Inferior parietal cortex (tissue), 1 donor: ENCODE measurements at regions not wholly inside any gene's neighbourhood (a gene's known extent, or its start where the extent isn't known, plus 50 kb on each side); places are given as distances from the start of the nearest gene placed in this dataset.
"Not testable (repeated sequence)": the region's sequence is repeated elsewhere in the genome, so short reads cannot be mapped to it uniquely, and the experiment has no call there.

Experiments
- DNase-seq: peaks from one replicate; pipeline ENCODE4 v3.0.0-alpha.2; 2016; ENCODE audit errors: extremely low spot score

DNA sequence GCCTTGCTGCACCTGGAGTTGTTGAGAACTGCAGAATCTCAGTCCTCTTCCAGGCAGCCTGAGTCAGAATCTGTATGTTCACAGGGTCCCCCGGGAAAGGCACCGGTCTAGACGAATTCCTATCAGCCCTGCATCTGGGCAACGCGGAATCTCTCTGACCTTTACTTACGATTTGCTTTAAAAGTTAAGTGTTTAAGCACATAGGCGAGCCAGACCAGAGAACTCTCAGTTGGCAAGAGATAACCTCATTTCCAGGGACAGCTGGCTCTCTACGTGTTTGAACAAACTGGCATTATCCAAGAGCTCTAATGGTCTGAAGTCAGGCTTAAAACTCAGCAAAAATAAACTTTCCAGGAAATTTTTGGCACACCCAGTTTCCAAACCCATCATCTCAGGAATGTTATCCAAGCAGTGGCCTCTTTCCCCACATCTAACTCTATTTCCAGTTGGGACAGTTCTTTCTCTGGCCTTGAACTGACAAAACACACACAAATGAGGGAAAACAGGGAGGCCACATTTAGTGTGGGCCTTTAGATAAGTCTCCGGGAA is 53.4 kb downstream of the HES1 start:
- no peak for DNase-seq

DNA sequence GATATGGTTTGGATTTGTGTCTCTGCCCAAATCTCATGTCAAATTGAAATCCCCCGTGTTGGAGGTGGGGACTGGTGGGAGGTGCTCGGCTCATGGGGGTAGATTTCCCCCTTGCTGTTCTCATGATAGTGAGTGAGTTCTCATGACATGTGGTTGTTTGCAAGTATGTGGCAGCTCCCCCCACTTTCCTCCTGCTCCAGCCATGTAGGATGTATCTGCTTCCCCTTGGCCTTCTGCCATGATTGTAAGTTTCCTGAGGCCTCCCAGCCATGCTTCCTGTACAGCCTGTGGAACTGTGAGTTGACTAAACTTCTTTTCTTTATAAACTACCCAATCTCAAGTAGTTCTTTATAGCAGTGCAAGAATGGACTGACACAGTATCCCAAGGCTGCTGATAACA is 55.9 kb downstream of the HES1 start:
- not testable (repeated sequence) for DNase-seq

DNA sequence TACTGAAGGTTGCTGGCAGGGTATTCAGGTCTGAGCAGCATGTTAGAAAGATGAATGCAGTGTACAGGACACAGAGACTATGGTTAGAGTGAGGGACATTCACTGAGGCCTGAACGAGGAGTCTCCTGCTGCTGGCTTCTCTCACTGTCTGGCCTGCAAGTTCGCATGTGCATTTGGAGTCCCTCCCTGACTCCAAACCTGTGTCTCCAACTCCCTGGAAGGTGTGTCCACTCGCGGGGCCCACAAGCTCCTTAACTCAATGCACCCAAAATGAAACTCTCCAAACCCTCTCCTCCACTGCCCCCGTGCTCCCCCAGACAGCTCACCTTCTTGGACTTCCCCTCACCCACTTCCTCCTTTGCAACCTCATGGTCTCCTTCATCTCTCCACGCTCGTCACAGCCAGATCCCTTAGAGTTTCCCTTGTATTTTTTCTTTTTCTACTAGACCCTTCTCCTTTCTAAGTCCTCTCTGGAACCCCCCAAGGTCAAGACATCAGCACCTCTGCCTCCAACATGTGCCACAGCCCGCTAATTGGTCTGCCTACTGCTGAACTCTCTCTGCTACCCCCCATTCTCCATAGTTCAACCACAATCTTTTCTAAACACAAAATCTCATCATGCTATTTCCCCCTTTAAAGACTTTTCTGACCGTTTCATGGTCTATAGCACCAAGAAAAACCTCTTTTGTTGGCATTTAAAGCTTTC is 58.3 kb downstream of the HES1 start:
- DNase-seq: no peak

DNA sequence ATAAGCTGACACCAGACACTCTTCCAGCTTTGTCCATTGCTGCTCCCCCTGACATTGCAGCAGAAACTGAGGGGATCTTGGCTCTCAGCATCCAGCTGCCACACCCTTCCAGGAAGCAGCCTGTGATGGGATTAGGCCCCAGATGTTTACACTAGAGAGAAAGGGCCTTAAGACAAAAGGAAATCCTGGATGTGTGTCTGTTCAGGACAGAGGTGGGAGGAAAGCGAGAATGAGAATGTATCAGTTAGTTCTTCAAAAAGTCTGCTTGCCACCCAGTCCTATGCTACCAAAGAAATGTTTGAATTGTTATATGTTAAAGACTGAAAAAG is 58.8 kb downstream of the HES1 start:
- DNase-seq: no peak

DNA sequence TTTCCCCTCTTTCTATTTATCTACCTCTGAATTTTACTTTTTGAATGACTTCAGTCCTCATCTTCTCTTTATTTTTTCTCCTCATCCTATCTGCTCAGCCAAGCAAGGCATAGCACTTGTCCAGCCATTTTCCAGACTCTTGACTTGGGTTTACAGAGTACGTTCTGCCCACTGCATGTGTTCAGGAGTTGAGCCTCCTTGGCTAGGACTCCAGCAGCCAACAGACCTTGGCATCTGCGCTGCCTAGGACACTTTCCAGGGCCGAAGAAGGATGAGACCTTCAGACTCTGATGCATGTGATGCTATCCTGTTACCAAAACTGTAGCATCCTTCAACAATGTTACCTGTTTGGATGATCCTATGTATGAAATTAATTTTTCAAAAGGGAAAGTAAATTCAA is 59.7 kb downstream of the HES1 start:
- no peak for DNase-seq

DNA sequence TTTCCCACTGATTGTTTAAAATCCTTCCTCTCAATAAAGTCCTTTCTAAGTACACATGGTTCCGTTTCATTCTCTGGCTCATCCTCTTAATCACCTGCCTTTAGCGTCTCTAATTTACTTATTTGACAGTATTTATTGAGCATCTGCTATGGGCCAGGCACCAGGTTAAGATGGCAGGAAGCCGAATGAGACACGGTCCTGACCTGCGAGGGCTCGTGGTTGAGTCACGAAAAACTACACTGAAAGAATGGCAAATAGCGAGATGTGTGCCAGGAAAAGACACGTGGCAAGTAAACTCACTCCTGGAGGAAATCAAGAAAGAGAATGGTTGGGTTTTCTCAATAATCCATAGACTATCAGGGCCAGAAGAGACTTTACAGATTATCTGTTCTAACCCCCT is 60.9 kb downstream of the HES1 start:
- no peak for DNase-seq

DNA sequence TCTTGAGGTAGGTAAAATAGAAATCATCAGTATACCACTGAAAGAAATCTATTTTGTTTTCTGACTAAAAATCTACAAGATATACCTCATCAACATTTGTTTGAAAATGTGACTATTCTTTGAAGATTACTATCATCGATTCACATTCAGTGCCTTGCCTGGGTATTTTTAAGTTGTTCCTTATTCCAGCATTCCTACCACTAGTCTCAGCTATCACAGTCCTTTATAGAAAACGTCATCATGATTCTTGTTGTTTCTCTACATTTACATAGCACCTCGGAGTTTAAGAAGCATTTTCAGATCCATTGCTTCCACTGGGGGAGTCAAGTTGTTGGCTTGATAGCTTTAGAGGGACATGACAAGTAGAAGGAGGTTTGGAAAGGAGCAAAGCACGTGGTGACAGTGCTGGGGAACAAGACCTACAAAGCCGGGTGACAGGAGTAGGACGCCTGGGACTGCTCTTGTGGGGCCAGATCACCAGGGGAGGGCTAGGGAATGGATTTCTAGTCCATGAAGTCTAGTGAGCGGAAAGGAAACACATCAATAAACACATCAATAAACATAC is 61.5 kb downstream of the HES1 start:
- no peak for DNase-seq

DNA sequence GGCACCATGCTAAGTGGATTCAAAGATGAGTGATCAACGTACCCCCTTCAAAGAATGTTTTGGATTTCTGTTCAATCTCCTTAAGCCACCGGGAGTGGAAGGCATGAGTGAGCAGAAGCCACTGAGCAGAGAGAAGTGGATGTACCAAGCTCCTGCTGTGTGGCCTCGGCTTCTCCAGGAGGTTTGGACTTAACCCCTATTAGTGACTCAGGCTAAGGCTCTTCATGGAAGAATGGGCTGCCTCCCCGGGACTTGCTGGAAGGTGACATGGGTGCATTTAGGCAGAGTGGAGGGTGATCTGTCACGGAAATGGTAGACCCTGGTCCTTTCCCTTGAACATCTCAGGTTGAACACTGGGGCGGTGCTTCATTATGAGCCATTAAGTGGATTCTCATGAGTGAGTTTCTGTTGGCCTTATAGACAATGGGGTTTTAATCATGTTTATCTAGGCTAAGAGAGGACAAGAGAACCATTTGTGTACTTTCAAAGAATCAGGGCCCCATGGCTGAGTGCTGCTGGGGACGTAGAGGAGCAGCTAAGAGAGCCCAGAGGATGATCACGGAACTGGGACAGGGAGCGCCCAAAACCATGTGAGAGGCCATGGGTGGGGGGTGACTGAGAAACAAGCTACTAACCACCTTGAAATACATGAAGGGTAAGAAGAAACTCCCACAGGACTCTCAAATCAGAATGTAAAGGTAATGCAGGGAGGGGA is 62.2 kb downstream of the HES1 start:
- DNase-seq: no peak

DNA sequence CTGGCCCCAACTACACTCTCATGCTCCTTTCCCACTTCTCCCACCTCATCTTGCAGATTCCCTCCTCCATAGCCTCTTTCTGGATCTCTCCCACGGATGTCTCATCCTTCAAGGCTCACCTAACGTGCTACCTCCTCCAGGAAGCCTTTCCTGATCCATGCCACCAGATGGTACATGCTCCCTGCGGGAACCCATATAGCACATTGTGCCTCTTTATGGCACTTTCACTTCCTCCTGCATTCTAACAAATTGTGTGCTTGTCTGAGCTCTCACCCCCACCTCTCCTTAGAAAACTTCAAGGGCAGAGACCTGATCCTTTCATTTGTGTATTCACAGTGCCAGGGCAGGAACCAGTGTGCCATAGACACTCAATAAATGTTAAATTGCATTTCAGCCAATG is 63.0 kb downstream of the HES1 start:
- no peak for DNase-seq

DNA sequence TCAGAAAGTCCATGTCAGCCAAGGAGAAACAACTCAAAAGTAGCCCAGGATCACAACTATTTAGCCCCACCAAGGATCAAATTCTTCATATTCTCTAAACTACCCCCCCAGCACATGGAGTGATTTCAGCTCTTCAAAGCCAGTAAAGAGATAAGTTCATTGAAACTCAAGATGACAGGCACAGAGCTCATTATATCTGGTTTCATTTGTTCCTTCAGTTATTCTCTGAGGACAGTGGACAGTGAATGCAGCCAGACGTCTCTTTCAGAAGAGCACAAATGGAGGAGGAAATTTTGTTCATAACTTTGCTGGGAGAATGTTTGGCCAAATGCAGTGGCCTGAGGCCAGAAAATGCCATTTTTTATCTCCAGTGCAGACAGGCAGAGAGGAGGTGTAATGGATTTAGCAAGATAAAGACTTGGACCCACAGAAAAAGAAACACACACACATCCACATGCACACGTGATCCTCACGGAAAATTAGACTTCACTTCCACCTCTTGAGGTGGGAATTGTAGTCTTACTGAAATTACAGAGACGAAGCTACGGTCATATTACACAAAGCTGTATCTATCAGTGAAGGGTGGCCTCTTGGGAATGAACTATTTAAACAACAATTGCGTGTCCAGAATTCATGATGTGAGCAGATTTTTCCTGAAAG is 64.6 kb downstream of the HES1 start:
- DNase-seq: no peak

DNA sequence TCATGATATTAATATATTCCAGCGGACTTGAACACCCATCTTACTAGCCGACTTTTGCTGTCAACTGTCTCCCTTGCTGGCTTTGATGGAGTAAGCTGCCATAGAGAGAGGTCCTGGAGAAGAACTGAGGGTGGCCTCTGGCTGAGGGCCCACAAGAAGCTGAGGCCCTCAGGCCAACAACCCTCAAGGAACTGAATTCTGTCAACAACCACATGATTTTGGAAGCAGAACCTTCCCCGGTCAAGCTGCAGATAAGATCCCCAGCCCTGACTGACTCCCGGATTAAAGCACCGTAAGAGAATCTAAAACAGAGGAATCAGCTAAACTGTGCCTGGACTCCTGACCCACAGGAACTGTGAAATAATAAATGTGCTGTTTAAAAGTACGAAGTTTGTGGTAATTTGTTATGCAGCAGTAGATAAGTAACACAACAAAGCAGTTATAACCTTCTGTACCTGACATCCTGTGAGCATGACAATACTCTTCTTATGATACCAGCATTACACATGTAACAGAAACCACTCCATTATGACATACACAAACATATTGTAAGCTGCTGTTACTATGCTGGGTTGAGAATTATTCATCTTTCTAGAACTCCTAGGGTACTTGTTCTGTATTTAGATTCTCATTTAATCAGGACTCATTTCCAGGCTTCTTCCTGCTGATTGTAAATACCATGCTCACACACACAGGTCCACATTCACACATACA is 66.2 kb downstream of the HES1 start:
- DNase-seq: no peak

DNA sequence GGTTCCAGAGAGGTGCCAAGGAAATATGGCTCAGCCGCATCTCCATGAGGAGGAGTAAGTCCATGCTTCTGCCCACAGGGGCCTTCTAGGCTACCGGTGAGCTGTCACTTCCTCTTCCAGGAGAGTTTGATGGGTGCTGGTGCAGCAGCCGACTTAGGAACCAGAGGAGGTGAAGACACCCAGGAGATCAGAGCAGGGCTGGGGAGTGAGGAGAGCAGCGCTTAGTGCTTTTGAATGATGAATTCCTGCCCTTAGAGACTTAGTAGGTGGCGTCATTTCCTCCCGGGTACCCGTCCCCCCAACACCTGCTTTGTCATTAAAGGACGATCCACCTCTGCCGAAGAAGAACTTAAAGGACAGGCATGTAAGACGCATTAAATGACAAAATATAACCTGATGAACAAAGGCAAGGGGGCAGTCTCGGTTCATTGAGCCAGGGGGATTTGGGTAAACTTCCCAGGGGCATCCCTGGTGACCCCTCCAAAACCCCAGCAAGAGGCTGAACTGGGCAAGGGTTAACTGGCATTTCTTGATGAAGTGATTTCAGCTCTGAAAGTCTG is 67.6 kb downstream of the HES1 start:
- no peak for DNase-seq

DNA sequence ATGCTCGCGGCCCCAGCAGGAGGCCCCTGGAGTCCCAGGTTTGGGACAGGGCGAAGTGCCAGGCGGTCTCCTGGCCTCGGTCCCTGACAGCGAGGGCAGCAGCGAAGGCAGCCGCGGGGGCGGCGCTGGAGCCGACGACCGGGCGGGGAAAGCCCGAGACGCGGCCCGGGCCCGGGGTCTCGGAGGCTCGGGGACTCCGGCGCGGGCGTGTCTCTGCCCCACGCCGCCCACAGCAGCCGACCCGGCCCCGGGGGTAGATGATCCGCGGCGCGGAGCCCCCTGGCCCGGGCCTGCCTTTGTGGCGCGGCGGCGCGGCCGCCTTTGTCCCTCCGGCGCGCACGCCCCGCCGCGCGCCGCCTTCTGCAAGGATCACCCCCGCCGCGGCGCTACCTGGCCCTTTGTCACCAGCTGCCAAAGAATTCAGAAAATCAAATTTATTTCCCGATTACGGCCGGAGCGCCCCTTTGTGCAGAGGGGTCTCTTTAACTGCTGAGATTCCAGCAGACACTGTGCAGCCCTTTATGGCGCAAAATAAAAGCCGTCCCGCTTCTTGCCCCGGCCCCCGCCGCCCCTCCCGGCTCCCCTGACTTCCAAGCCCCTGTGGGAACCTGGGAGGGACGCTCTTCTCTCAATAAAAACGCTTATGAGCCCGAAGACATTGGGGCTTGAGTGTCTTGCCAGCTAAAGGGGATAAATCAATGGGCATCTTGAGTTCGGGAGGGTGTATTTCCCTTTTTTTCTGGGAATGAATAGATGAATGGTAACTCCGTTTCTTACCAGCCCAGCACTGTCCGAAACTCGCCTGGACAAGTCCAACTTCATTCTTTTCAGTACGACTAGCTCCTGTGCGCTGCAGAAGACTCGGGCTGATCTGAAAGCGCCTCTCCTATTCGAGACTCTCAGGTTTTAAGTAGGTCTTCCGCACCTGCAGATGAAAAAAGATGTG is 68.4 kb downstream of the HES1 start:
- no peak for DNase-seq

DNA sequence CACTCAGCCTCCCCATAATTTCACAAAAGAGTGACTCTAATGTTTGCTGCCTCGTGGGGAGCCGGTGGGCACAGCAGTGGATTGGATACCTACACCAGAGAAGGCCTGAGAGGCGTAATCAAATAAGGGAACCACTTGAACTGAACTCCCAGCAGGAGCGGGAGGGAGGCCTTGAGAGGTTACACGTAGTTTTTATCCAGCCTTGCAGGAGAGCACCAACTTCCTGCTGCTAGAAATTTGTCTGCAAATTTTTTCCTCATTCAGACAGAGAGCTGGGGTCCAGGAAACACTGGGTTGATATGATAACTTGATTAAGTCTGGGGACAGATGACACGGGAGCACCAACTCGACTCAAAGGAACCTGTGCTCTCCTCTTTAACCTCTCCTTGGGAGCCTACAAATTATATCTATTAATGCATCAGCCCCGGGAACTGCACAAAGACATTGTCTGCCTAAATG is 69.8 kb downstream of the HES1 start:
- DNase-seq: no peak

DNA sequence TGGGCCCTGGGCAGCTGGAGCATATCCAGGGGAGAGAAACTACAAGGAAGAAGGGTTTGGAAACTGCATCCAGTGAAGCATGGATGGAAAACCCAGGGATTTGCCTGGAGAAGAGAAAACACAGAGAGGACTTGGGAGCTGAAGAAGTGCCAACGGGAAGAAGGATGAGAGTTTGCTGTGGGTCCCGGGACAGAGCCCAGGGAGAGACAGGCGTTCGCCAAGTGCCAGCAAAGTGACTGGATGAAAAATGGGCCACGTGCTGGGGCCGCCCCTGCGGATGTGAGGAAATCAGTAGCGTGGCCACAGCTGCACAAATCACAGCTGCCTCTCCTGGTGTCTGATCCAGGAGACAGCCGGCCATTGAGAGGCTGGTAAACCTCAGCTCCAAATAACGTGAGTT is 70.4 kb downstream of the HES1 start:
- DNase-seq: no peak

DNA sequence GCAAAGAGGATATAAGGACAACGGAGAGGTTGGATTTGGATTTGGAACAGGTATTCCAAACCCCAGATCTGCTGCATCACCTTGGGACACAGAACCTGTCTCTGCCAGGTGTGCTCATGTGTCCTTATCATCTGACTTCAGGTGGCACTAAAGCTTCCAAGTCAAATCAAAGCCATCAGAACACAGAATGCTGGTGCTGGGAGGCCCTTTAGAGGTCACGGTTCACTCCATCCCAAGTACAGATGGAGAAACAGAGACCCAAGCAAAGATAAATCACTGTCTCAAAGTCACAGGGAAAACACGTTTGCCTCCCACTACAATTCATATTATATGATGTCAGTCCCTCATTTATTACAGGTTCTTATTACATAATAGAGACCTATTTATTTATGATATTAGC is 72.8 kb downstream of the HES1 start:
- no peak for DNase-seq

DNA sequence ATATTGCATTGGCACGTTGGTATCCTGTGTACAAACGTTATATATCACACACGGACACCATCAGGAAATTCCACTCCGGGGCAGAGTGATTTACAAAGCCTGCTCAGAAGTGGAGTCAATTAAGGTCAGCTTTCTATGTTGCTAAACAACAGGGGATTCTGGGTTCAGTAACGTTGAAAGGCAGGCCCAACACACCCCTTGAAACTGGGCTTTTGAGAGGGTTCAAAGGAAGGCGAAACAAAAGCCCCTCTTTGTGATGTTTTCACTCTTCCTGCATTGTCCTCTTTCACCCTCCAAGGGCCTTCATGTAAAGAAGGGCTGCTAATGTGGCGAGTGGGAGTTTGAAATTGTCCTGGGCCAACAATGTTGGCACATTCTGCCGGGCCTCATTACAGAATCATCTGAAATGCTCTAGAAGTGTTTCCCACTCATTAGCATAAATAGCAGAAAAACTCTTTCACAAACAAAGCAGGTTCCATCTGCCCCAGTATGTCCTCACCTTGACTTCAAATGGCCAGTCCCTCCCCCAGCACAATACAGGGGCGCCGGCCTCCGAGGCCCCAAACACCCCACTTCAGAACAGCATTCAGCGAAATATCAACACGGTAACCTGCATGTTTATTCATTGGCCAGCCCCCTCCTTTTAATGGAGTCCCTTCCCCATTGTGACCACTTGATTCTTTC is 76.4 kb downstream of the HES1 start:
- no peak for DNase-seq

DNA sequence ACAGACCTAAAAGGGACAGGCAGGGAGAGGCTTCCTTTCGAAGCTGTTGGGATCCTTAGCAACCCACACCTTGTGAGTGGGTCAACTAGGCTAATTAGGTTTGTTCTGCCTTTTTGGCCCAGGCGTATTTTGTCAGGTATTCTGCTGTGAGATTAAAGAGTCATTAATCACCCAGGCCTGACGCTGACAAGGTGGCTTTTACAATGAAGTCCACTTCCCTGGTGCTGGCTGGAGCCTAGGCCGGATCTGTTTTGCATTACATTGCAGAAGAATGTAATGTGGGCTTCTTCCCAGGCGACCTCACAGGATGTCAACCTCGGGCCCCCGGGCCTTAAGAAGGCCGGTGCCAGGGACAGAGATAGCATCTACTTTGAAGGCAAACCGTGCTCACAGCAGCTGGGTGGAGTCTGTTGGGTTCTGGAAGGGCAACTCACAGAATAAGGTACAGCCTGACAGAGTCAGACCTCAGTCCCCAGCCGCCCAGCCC is 76.9 kb downstream of the HES1 start:
- DNase-seq: no peak

DNA sequence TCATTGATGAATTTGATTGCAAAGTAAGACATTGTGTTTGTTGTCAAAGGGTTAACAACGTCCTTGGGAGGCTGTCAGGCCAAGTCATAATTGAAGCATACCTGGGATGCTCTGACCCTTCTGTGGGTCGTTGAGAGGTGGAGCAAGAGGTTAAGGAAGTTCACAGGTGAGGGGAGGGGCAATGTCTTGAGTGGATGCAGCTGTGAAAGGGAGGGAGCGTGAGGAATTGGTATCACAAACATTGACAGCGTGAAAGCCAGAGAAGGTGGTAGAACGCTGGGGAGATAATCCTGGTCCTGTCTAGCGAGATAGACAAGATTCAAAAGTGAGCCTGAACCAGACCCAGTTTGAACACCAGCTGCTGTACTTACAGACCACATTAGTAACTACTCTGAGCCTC is 79.4 kb downstream of the HES1 start:
- DNase-seq: no peak
